ENCODE measurements at regions not wholly inside any gene's neighbourhood (a gene's known extent, or its start where the extent isn't known, plus 50 kb on each side); places are given as distances from the start of the nearest gene placed in this dataset.

DNA sequence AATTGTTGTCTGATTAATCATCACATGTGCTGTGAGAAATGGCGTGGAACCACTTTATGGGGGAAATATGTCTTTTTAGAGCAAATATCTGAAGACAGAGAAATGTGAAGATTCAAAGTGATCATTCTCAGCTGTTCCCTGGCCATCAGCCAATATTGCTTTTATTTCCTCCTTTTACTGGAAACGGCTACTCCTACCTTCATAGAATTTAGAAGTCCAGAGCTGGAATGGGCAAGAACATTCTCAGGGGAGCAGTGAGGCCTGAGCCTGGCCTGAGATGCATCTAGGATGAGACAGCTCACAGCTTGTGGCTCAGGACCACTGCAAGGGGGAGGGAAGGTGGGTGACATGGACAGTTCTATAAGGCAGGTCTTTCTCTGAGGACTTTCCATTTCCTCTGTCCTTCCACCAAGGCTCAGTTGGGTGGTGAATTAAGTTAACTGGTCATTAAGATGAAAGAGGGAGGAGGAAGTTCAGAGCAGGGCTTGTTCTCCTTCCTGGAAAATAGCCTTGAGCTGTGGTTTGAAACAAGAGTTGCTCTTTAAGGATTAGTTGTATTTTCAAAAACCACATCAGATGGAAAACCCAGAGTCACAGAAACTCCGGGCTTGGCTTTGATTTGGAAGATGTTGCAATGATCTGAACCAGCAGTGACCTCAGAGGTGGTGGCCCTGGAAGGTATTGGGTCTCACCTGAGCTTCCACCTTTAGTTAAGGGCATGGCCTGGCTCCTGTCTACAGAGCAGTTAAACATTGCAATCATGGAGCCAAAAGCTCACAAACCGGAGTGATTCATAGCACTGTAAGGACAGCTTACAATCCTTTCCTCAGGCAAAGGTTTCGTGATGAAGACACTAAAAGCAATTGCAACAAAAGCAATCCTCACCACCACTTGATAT lies 144.3 kb downstream of the VAPA start:
- DNase-seq (ENCODE audit: low read depth): no peak

DNA sequence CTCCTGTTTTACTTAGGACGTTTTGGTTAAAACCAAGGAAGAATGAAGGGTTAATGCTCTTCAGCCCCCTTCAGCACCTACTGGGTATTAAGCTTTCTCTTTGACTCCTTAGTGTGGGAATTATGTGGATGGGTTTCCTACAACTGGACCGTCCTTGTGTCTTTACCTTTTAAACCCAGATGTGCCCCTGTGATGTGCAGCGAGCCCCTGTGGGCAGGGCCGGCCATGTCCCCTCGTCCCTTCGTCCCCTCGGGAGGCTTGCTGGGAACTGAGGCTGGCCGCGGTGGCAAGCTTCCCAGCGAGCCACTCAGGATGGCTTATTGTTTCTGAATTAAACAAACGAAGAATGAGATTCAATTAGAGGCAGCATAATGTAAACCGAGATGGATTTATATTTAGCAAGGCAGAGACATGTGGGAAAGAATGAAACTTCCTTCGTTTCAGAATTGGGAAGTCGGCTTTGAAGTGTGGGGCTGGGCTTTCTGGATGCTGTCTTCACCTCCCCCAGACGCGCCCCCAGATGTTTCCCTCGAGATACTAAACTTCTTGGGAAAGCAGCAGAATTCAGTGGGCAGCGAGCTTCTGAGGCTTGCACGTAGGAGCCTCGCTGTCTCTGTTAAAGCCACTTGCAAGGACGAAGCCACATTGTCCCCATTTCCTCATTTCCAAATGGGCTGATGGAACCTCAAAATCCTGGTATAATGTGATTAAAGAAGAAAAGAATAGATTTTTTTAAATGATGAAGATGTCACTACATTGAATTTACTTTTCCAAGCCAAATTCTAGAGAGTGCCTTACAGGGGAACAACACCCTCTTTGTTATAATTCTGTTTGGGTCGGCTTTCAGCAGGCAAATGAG lies 146.0 kb downstream of the VAPA start:
- no peak for DNase-seq (ENCODE audit: low read depth)

DNA sequence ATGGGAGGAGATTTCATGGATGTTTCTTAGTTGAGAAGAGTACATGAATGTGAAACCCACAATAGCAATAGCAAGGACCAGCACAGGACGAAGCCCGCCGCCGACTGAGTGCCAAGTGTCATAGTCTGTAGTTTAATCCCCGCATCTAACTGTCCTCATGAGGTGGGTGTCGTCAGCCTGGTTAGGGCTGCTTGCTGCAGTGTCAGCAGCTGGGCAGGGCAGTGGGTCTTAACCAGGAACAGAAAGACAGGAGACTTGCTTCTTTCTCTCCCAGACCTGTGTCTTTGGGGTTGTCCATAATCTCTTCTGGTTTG lies 146.6 kb downstream of the VAPA start:
- no peak for DNase-seq (ENCODE audit: low read depth)

DNA sequence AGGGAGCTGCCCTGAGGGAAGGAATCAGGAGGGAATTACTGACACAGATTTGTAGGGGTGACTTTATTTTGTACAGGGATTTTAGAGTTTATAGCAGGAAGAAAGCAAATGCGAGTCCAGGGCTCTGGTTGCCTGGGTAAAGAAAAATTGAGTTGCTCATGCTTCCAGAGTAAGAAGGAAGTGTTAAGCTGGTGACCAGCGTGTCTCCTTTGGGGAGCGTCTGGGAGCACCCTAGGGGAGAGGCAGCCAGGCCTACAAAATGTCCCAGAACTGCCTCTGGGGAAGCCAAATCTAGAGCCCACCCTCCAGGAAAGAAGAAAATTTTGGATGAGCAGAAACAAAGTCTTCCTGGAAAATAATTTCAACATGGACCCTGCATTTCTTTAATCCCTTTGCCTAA lies 147.0 kb downstream of the VAPA start:
- no peak for DNase-seq (ENCODE audit: low read depth)

DNA sequence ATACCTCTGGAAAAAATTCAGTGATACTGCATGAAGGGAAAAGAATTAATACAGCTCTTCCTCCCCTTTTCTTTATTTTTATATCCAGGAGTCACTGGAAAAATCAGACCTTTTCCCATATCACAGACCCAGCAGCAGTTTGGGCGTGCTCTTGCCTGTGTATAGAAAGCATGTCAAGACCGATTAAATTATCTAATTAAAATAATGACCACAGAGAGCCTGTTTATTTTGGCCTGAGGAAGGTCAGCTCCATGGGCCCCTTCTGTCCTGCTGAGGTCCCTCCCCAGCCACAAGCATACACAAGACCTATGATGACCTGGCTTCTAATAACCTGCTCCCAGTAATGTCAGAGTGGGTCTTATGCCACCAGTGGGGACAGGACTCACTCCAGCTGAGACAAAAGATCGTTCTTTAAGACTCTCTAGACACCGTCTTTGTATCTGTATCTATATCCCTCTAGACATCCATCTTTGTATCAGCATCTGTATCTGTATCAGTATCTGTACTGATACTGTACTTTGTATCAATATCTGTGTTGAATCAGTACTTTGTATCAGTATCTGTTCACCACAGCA lies 147.8 kb downstream of the VAPA start:
- no peak for DNase-seq (ENCODE audit: low read depth)

DNA sequence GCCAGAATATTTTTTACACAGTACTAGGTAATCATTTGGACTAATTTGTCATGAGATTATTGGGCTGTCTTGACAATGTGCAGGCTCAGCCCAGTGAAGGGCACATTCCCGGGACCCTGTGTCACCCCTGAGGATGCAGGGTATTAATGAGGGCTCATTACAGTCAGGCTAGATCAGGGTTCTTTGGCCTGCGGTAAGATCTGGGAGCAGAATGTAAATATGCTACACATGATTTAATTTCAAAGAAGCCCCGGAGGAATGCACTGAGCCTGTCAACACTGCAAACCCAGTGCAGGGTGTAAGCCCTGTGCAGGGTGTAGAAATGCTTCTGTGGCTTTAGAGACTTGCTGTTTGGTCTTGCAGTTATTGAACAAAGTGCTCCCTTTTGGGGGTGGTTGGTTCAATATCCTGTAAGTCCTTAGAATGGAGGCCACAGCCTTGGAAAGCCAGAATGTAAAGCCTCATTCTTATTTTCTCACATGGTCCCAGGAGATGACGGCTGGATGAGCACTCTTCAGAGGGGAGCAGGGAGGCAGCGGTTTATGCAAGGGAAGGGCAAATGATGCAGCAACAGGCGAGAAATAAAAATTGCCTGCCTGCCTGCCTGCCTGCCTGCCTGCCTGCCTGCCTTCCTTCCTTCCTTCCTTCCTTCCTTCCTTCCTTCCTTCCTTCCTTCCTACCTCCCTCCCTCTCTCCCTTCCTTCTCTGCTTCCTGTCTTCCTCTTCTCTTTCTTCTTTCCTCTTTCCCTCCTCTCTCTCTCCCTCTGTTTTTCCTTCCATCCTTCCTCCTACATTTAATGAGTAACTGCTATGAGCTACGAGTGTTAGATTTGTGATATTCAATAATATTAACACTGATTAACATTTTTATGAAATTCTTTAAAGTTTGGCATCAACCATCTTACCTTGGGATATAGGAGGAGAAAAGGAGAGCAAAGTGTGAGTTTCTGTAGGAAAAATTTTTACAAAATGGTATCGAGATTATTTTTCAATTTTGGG lies 148.8 kb downstream of the VAPA start:
- no peak for DNase-seq (ENCODE audit: low read depth)

DNA sequence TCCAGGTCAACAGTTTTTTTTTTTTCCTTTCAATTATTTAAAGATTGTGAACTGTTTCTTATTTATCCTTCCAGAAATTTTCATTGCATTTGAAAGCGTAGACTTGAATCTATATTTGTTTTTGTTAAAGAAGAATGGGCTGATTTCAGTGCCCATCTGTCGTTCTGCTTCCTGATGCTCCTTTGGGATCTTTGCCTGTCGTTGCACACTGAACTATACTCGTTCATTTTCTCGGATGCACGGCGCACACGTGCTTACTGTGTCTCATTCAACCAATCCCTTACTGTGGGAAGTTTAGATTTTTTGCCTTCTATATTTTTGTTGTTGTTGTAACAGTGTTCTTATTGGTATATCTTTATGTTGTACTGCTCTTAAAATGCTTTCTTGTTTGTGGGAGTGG lies 149.7 kb downstream of the VAPA start:
- DNase-seq (ENCODE audit: low read depth): no peak

DNA sequence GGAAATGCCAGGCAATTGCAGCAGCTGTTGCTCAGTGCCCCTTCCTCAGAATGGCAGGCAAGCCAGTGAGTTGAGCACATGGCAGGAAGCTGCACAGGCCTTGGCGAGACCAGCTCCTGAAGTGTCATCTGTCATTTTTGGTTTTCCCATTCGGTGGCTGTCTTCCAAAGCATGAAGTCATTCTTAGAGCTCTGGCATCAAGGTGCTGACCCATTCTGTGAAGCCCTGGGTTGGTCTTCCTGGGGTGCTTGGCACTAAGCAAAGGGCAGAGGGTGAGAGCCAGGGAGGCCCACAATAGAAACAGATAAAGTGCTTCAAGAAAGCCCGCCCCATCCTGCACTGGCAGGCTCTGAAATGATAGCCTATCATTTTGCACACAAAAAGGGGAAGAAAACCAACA lies 150.5 kb downstream of the VAPA start:
- DNase-seq (ENCODE audit: low read depth): no peak

DNA sequence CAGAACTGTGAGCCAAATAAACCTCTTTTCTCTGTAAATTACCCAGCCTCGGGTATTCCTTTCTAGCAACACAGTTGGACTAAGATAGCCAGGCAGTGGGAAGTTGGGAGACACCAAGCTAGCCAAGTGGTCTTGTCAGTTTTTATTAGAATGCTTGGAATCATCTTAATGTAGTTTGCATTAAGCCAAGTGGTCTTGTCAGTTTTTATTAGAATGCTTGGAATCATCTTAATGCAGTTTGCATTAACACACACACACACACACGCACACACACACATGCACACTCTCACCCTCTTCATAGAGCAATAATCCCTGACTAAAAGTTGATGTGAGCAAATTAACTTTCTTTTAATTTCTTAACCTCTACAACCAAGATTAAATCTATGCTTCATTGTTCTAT lies 151.5 kb downstream of the VAPA start:
- no peak for DNase-seq (ENCODE audit: low read depth)

DNA sequence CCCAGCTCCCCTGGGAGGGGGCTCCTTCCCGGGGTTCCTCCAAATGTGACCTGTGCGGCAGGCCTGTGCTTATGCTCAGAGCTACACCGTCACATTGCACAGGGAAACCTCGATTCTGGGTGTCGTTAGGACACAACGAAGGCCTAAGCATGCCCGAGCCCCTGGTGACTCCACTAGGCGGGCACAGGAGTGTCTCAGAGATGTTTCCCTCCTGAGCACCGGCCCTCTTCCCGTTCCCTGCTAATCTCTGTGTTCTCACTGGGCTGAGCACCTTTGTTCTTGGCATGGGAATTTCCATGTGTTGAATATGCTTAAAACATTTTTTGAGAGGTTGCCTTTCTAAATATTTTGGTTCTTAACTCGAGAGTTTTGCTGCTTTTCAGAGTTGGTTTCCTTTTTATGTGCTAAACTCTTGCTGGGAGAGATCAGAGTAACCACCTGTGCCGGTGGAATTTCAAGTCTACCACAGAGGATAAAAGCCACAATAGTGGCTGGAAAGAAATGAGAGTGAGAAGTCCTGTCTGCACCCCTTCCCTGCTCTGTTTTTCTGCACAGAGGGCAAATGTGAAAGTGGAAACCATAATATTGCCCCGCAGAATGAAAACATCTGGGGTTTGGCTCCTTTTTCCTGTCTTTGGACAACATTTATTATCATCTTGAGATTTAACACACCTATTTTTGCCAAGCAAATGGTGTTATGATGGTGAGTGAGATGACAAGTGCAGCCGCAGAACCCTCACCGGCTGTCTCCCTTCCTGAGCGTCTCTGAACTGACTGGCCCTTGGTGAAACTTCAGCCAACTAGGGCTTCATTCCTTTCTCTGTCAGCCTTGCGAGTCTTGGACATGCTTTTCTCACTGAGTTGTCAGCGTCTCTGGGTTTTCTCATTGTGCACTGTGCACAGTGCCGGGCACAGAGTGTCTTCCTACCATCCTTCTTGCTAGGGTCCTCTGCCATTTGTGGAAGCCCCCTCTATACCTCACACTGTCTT lies 154.1 kb downstream of the VAPA start:
- no peak for DNase-seq (ENCODE audit: low read depth)

DNA sequence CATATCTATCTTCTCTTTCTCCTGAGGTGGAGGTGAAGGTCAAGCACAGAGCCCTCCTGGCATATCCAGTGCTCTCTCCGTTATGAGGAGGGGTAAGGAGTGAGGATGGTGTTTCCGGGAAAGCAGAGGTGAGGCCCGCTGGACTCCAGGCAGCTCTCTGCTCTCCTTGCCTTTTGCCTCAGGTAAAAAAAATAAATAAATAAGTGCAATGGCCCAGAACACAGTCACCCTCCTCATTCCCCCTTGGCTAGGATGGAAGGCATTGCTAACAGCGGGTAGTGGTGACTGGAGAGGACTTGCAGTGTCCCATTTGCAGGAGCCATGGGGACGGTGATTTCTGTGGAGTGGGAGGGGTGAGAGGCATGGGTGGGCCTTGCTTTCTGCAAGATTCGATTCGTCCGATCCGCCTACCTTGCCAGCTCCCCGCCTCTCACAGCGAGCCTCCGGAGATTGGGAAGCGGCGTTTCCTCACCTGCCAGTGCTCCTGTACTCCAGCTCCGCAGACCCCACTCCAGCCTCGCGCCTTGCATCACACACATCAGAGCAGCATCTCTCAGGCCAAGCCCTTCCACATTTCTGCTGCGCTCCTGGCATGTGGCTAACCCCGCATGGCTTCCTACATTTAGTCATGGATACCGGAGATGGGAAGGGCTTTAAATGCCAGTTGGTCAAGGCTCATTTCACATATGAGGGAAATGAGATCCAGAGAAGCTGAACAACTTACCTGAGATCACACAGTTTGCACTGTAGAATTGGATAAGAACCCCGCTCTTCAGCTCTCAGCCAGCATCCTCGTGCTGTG lies 155.2 kb downstream of the VAPA start:
- DNase-seq (ENCODE audit: low read depth): no peak

DNA sequence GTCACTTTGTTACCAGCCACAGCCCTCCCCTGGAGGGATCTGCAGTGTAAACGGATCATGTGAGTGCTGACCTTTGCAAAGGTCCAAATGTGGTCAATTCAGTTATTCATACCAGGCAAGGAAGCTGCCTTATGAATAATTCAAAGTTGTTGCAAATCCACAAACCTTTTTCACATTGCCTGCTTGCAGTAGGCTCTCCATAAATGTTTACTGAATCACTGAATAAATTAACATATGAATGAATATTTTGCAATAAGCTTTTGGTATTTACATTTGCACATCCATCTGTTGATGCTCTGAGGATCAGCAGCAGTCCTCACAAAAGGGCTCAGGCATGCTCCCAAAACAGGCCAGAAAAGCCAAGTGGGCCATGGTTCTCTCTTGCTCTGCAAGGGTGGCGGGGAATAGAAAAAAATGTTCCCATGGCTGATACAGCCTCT lies 156.8 kb downstream of the VAPA start:
- no peak for DNase-seq (ENCODE audit: low read depth)

DNA sequence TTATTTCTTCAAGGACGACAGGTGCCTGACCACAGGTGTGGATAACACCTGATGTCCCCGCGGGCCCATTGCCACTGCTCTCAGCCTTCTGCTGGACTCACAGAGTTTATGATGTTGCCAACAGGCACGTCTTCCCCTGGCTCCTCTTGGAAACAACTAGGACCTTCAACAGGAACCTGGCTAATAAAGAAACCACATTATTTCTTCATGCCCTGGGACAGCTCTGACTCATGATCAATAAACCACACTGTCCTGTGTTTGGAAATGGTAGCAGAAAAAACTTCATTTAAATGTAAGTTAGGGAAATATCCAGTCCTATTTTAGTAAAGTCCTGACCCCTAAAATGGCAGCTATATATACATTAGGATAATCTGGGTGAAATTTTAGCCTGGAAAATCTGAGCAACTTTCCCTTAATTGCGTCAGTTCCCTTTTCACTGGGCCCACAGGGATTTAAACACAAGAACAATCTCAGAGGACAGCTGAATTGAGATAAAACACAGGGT lies 158.9 kb downstream of the VAPA start:
- no peak for DNase-seq (ENCODE audit: low read depth)

DNA sequence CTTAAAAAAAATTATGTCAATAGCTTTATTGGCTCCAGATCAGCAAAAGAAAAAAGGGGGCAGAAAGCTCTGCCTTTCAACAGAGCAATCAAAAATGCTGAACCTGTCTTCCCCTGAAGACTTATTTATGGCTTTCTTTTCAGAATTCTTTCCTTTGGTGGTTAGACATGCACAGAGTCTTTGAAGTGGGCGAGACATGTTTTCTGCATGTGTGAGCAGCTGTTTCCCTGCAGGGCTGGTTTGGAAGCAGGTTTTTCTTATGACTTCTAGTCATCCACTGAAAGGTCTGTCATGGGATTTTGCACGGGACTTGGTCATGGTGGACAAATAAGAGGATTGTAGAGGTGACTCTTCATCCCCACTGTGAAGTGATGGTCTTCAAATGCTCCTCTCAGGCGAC lies 160.3 kb downstream of the VAPA start:
- DNase-seq (ENCODE audit: low read depth): no peak

DNA sequence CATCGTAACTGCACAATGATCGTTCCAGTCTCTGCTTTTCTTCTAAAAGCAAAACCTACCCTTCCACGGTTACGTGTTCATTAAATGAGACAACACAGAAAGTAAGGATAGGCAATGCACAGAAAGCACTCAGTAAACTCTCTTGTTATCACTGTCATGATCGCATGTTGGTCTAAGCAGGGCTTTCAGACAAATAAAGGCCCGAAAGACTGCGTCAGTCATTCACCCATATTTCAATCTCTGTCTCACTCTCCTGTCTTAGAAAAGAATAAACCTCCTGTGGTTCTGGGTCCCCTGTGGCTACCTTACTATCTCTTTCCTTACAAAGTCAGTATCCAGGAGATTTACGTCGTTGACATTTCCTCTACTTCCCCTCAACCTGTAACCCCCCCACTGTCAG lies 160.9 kb downstream of the VAPA start:
- no peak for DNase-seq (ENCODE audit: low read depth)

DNA sequence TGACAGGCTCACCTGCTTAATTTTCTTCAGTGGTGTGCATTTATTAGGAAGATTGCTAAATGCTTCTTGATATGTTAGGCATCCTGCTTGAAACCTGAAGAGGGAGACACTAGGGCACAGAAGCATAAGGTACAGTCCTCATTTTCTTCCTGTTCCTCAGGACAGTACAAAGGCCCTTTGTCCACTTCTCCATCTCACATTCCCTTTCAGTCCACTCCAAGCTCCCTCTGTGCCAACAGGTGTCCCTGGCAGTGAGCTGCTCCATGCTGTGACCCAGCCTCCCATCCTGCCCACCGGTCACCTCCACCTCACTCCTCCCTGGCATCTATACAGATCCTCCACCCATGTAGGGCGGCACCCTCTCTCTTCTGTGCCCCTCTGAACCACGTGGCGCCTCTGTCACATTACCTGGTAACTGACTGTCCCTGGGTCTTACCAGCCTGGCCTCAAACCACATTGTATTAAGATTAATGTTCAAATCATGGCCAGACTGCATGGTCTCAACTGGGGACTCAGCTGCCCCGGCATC lies 162.8 kb downstream of the VAPA start:
- DNase-seq (ENCODE audit: low read depth): no peak

DNA sequence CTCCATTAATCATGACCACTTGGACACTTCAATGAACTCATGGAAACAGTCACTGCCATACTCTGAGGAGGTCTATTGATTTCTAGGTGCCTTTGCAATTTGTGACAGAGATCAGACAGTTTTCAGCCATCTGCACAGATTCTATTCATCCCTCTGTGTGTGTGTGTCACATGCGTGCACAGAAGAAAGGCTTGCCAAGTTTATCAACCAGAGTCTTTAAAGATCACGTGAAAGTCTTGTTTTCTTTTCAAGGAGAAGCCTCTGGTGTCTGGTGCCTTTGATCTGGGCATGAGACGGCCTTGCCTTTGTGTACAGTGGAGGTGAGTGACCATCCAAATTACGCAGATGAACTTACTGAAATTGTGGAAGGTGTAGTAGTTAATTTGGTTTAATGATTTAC lies 164.2 kb downstream of the VAPA start:
- DNase-seq (ENCODE audit: low read depth): no peak

DNA sequence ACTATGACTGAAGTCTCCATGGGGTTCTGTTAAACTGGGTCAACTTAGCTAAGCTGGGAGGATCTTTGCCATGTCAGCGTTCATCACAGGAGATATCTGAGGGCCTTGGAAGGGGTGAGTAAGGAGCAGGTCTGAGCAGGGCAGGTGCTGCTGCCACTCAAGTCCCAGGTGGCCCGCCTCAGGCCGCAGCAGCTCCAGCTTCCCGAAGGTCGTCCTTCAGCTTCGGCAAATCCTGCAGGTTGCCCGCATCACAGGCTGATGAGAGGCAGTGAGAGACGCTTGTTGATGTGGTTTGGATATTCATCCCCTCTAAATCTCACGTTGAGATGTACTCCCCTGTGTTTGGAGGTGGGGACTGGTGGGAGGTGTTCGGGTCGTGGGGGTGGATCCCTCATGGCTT lies 166.6 kb downstream of the VAPA start:
- DNase-seq (ENCODE audit: low read depth): no peak

DNA sequence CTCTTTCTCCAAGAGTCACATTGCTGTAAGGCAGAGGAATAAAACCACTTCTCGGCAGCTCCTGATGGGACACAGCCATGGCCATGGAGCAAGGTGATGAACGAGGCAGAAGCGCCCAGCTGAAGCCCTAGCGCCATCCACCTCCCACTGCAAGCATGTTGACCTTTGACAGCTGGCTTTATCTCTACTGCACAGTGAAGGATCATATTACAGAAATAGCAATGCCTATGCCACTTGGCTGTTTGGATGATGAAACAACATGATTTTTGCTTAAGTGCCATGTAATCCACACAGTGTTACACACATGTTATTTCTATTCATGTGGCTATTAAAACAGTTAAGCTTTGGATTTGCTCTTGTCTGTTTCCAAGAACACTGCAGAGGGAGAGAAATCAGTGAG lies 167.7 kb downstream of the VAPA start:
- DNase-seq (ENCODE audit: low read depth): no peak
